D721Med (cell line): ENCODE measurements at regions not wholly inside any gene's neighbourhood (a gene's known extent, or its start where the extent isn't known, plus 50 kb on each side); places are given as distances from the start of the nearest gene placed in this dataset.

Source experiments
- DNase-seq: peaks from one replicate; pipeline ENCODE4 v3.0.0; 2011; ENCODE audit warnings: low spot score; ENCODE audit not compliant: insufficient read length
- FAIRE-seq: peaks from 2 replicates; lab custom pipeline; 2011; peaks lifted over from hg19 to GRCh38; lab: Jason Lieb, UNC
- TF ChIP-seq, protein P1 (sequence below): IDR thresholded peaks from 2 replicates; pipeline ENCODE4 v1.5.1; 2012; ENCODE audit warnings: mild to moderate bottlenecking, control low read depth; ENCODE audit not compliant: insufficient read depth; ENCODE audit errors: missing control alignments

DNA sequence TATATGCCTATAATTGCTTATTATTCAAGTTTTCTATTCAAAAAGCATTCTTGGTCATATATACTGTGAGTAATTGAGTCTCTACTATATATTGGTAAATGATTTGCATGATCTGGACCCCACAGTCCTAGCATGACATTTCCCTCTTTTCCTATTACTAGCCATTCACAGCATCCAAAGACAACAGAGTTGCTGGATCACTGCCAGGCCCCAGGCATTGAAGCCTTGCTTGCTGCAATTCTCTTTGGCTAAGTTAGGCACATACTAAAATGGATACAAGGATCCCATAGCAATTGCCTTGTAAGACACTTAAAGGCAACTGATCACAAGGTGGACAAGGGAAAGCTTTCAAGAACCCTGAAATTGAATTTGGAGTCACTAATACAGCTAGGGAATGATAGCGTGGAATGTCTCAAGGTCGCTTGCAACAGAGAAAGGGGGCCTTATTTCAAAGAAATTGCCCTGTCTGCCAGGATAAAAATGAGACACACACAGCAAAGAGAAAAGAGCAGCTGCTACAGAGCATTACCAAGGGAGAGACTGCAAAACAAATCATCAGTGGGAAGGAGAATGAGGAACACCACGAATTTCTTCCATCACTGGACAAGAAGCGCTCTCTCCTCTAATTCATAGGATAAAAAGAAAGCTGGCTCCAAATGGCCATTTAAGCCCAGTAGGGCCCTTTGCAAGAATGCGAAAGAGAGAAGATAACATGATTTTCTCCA lies 77.1 kb upstream of the EPHA4 start:
- TF ChIP-seq, protein P1, sequence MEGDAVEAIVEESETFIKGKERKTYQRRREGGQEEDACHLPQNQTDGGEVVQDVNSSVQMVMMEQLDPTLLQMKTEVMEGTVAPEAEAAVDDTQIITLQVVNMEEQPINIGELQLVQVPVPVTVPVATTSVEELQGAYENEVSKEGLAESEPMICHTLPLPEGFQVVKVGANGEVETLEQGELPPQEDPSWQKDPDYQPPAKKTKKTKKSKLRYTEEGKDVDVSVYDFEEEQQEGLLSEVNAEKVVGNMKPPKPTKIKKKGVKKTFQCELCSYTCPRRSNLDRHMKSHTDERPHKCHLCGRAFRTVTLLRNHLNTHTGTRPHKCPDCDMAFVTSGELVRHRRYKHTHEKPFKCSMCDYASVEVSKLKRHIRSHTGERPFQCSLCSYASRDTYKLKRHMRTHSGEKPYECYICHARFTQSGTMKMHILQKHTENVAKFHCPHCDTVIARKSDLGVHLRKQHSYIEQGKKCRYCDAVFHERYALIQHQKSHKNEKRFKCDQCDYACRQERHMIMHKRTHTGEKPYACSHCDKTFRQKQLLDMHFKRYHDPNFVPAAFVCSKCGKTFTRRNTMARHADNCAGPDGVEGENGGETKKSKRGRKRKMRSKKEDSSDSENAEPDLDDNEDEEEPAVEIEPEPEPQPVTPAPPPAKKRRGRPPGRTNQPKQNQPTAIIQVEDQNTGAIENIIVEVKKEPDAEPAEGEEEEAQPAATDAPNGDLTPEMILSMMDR = no peak
- no peak for FAIRE-seq
- DNase-seq = no peak

DNA sequence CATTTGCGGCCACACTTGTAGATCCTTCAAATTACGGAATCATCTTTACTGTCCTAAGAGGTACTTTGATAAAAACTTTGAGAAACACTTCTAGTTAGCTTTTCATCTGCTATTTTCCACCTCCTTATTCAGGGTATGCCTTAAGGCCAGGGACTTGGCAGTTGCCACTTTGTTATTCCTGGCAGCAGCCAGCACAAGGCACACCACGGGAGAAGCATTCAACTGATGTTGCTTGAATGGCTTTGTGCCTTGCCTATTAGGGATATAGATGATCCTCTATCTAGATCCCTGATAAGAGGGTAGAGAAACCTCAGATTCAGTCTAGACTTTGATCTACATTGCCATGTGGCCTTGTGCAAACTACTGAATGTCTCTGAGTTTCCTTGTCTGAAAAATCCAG lies 70.3 kb upstream of the EPHA4 start:
- DNase-seq (no peak), FAIRE-seq (no peak)
- TF ChIP-seq, protein P1 = no peak

DNA sequence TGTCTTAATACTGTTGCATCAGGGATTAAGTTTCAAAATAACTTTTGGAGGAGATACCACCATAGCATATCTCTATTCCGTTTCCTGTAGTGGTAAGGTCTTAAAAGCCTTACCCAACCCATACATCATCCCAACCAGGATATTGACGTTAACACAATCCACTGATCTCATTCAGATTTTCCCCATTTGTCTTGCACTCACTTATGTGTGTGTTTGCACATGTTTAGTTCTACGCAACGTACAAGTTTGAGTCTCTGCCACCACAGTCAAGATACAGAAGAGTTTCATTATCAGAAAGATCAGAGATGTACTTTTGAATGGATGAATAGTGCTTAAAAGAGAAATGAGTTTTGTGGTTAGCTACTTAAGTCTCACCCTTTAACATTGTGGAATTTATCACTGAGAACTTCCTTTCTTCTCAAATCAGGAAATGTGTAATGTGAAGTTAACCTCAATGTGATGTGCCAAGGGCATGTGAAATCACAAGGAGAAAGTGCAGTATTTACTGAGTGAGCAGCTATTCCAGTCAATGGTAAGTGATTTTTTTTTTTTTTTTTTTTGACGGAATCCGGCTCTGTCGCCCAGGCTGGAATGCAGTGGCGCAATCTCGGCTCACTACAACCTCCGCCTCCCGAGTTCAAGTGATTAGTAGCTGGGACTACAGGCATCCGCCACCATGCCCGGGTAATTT lies 69.2 kb upstream of the EPHA4 start:
- FAIRE-seq = no peak
- TF ChIP-seq, protein P1 = no peak

DNA sequence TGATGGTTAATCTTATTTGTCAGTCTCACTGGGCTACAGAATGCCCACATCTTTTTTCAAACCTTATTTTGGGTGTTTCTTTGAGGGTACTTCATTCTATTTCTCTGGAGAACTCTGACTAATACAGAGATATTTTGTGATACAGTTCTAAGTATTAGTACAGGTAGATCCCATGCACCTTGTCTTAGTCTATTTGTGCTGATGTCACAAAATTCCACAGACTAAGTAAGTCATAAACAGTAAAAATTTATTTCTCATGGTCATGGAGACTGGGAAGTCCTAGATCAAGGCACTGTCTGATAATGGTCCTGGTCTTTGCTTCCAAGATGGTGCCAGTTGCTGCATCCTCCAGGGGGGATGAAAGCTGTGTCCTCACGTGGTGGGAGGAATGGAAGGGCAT lies 68.6 kb upstream of the EPHA4 start:
- FAIRE-seq = no peak
- TF ChIP-seq, protein P1 = no peak
- DNase-seq = no peak

More for the DNA sequence above, 69.2 kb upstream of the EPHA4 start:
- DNase-seq = no peak

DNA sequence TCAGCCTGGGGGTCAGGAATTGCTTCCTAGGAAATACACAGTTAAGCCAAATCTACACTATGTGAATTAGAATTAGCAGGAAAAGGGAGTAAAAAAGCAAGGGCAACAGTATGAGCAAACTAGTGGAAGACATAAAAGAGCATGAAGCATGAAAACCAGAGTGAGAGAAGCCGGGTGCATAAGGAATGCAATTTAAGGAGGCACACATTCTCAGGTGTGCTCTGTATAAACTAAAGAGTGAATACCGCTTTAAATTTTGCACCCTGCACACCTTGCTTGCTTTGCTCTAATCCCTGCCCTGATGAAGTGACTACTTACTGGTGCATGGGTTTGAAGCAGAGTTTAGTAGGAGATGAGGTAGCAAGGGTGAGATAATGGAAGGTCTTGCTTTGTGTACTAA lies 65.7 kb upstream of the EPHA4 start:
- DNase-seq = no peak
- TF ChIP-seq, protein P1 = no peak
- FAIRE-seq = no peak

DNA sequence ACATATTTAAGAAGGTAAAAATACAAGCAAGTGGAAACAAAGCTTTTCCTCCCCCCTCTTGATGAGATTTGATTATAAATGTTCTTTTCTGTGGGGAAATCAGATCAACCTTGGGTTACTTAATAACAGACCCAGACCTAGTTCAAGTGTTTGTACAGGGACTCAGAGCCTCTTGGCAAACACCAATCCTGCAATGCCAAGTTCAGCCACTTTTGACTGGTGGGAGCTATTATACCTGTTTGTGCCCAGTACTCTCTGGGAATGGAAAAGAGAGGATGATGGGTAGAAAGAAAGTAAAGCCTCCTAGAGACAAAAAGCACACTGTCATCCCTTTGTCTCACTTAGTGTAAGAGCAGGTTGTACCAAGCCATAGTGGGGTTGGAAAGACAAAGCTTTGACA lies 63.8 kb upstream of the EPHA4 start:
- TF ChIP-seq, protein P1 = no peak
- no peak for FAIRE-seq
- no peak for DNase-seq

DNA sequence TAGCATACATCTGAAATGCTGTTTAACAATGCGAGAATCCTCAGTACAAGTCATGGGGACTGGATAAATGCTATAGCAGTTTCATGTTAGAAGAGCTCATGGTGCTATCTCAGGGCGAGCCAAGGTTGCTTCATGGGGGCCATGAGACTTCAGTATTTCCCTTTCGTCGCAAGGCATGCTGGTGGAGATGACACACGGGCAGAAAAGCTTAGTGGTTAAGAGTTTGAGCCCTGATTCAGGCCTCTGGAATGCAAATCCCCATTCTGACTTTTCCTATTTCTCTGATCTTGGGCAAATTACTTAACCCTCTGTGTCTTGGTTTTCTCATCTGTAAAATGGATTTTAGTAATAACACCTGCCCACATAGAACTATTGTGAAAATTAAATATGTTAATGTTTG lies 57.4 kb upstream of the EPHA4 start:
- FAIRE-seq (no peak), DNase-seq (no peak)
- TF ChIP-seq, protein P1 = no peak
